DOHH2 (cell line): ENCODE measurements at regions not wholly inside any gene's neighbourhood (a gene's known extent, or its start where the extent isn't known, plus 50 kb on each side); places are given as distances from the start of the nearest gene placed in this dataset.

Source experiments
- CTCF ChIP-seq: fragments of 200-600 bp; sonication (generic); IDR thresholded peaks from one replicate; pipeline ENCODE4 v1.5.1; 2014; ENCODE audit warnings: antibody characterized with exemption, mild to moderate bottlenecking, low read depth, low read length; ENCODE audit not compliant: poor library complexity, severe bottlenecking
- EZH2phosphoT487 ChIP-seq: fragments of 200-600 bp; sonication (generic); IDR thresholded peaks from 2 replicates; pipeline ENCODE4 v1.6.1; 2017; ENCODE audit warnings: borderline replicate concordance, mild to moderate bottlenecking, antibody characterized with exemption, low read length, moderate library complexity, mixed read lengths

GRCh38 chr4:177528620-177529019 is 86.4 kb upstream of the AGA start:
- no peak for TF ChIP-seq CTCF
- no peak for TF ChIP-seq EZH2phosphoT487
